GF-D8 (cell line): ENCODE measurements at regions not wholly inside any gene's neighbourhood (a gene's known extent, or its start where the extent isn't known, plus 50 kb on each side); places are given as distances from the start of the nearest gene placed in this dataset.
"Not testable (repeated sequence)": the region's sequence is repeated elsewhere in the genome, so short reads cannot be mapped to it uniquely, and the experiment has no call there.

Source experiments
- DNase-seq: peaks from one replicate; lab custom pipeline; 2025; lab: John Stamatoyannopoulos, UW

GRCh38 chr6:23510778-23511510 lies 615.1 kb upstream of the NRSN1 start:
- DNase-seq = no peak

DNA sequence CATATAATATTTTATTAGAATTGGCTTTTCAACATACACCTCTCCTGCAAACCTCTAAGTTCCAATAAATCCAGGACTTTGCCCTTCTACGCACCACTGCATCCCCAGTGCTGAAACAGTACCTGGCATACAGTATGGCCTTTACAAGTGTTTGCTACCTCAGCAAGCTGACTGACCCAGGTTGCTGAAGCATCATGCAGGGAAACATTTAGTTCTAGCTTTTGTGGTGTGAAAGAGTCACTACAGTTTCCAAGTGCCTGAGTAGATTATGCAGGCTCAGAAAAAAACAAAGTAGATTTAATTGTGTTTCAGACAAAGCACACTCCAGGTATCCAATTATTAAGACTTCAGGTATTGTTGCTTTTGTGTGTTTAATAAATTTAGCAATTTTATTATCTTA lies 614.2 kb upstream of the NRSN1 start:
- no peak for DNase-seq

- DNase-seq = no peak
Observed at GRCh38 chr6:23518294-23518693, 607.7 kb upstream of the NRSN1 start.

DNA sequence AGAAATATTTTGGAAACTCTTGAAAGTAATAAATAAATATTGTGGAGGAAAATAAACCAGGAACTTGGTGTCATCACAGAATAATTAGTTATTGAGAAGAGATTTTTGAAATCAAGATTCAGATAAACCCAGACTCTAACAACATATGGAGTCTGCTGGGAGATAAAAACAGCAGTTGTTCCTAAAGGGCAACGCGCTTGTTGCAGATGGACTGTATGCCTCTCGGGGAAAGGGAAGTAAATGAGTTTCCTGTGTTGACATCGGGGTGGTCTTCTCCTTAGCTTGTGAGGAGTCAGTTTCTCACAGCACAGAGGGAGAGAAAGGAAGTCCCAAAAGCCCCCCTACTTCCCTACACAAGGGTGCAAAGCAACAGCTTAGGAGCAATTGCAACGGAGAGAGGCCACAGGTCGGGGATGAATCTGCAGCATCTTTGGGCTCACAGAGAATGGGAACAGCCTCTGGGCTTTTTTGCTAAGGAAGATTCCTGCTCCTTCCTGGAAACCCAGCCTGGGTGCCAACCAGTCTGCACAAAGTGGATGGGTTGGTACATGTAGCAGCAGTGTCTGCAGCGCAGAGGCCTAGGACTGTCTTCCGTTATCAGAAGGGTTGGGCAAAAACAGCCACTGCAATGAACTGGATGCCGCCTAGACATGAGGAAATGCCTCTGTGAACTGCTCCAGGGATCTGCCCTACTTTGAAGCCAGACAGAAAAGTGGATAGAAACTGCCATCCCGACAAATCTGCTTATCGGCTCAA lies 603.0 kb upstream of the NRSN1 start:
- DNase-seq = no peak

- DNase-seq = no peak
Observed at GRCh38 chr6:23523771-23524170, 602.2 kb upstream of the NRSN1 start.

DNA sequence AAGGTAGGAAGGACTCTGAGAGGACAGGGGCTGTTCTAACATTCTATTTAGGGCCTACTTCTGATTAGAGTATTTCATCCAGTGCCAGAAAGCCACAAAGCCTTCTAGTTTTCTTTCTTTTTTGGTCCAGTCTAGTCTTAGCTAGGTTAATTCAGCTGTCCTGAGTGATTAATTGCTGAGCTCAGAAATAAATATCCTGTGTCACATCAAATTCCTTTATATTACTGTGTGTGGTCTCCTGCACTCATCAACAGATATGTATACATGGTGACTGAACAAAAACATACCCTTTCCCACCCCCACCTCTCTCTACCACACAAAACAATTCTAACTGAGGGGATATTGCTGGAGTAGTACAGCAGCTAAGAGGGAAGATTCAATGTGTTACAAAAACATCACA lies 601.5 kb upstream of the NRSN1 start:
- no peak for DNase-seq

DNA sequence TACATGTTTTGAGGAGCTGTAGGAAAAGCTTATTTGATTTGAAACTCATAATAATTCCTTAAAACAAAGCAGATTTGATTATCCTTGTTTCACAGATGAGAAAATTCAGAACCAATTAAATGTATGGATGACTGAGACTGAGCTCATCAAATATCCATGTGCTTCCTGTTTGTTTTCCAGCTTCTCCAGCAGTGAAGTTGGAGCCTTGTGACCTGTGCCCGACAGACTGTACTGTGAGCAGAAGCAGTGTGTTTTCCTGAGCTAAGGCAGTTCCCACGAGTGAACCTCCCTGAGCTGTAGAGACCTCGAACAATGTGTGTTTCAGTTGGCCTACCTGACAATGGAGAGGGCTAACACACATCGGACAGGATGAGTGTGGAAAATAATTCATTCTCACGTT lies 599.5 kb upstream of the NRSN1 start:
- DNase-seq = no peak

GRCh38 chr6:23529902-23530301 lies 596.1 kb upstream of the NRSN1 start:
- DNase-seq = no peak

- no peak for DNase-seq
Observed at GRCh38 chr6:23531666-23532065, 594.3 kb upstream of the NRSN1 start.

- no peak for DNase-seq
Observed at GRCh38 chr6:23532227-23532626, 593.8 kb upstream of the NRSN1 start.

GRCh38 chr6:23533311-23533710 lies 592.7 kb upstream of the NRSN1 start:
- no peak for DNase-seq

DNA sequence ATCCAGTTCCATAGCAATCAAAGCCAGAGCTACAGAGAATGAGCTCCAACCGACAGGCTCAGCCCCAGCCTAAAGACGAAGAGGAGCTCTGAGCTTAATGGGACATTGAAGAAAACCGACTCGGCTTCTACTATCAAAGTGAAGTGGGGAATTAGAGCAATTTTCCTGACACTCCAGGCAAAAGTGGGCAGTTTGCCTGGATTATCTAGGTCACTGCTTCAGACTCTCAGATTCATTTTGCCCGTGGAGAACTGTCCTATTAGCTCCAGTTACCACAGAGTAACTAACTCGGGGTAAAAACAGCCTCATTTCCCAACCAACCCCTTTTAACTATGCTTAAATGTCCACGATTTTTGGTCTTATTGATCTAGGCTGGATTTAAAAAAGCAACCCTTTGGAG lies 592.1 kb upstream of the NRSN1 start:
- DNase-seq = no peak

DNA sequence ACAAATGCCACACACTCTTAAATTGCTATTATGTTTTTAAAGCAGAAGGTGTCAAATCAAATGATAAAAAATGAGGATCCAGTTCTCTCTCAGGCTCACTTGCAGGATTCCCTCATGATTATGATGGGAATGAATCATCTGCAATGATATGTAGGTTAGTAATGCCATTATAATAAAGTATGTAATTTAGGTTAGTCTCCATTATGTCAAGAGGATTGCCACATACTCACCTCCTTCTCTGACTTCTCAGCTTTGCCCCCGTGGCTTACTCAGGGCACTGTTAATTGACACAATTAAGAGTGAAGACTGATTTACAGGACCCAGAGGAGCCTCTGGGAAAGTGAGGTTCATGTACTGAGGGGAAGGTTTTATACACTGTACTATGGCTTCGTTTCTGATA lies 591.7 kb upstream of the NRSN1 start:
- DNase-seq = no peak

DNA sequence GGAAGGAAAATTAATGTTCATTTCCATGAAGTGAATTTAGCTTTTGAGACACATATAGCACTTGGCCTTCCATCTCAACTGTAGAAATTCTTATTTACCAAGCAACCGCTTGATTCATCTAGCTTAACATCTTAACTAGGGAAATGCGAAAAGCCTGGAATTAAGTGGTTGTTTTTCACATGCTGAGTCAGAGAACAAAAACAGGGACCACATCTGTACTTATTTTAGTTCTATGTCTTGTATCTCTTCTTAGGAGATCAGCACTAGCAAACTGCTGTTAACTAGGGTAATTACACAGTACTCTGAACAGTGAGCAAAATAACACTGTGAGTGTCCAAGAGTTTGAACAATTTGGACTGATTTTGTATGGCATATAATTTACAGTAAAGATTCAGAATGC lies 590.9 kb upstream of the NRSN1 start:
- DNase-seq = no peak

GRCh38 chr6:23537828-23538227 lies 588.2 kb upstream of the NRSN1 start:
- no peak for DNase-seq

DNA sequence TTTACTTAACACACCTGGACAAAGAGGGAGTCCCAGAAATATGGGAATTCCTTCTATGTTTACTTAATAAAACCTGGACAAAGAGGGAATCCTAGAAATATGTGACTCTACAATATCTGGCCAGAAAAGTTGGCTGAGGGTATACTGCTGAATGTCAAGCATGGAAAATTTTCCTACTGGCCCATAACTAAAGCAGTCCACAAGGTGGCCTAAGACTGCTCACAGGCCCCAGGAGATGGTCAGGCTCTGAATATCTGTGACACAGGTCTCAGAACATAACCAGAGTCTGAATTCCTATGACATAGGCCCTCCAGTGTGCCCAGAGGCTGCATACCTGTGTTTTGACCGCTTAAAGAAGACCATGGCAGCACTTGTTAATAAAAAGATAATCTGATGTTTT lies 578.2 kb upstream of the NRSN1 start:
- DNase-seq = no peak

- DNase-seq = not testable (repeated sequence)
Observed at GRCh38 chr6:23554953-23555352, 571.1 kb upstream of the NRSN1 start.

DNA sequence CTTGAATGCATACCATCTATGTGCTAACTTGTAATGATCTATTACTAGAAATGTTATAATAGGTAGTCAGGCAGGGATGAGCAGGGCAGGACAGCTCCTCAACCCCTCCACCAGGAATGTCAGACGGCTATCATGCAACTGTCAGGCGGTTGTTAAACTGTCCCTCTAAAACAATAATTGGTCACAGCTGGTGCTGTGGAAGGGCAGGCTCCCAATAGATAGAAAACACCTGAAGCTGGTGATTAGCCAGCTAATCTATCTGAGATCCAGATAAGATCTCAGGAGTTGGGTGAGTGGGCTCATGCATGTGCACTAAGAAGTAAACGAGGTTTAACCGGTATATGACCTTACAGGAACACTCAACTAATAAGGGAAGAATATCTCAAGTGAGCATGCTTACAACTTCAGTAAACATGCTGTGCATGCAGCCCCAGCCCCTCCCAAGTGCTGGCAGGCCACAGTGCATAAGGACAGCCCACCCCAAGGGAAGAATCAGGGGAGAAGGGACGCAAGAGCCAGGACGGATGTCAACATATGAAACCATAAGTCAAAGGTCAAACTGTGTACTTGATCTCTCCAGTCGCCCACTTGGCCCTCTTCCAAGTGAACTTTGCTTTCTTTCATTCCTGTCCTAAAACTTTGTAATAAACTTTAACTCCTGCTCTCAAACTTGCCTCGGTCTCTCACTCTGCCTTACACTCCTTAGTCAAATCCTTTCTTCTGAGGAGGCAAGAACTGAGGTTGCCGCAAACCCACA lies 566.2 kb upstream of the NRSN1 start:
- no peak for DNase-seq

DNA sequence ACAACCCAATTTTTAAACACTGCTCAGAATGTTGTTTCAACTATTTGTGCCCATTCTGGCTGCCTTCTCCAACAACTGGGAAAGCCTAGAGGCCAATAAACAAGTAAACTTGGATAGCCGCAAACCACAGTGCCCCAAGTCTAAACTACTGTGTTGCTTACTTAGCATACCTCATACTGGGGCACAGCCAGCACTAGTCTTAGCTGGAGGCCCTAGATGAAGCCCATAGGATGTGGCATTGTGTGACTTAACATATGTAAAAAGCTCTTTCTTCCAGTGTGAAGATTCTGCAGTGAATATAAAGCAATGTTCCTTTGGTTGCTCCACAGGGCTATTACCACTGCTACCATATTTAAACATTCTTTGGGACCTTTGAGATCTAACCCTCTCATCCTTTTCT lies 564.3 kb upstream of the NRSN1 start:
- DNase-seq = no peak

- DNase-seq = no peak
Observed at GRCh38 chr6:23562554-23562953, 563.5 kb upstream of the NRSN1 start.

GRCh38 chr6:23563323-23563722 lies 562.7 kb upstream of the NRSN1 start:
- DNase-seq = no peak

DNA sequence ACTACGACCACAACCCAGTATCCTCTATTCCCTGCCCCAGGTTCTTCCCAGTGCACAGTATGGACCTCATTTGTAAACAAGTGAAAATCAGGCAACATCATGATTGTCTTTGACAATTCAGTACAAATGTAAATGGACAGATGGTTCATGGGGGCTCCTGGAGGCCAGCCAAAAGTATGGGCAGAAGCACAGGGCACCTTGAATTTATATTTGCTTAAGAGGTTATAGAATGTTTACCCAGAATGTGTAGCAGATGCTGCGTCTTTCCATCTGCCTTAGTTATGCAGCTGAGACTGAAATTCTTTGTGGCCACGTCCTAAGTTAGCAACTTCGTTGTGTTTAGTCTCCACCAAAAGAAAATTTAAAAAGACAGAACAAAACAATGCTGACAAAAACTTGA lies 559.6 kb upstream of the NRSN1 start:
- no peak for DNase-seq

- no peak for DNase-seq
Observed at GRCh38 chr6:23568292-23568691, 557.7 kb upstream of the NRSN1 start.
